Stimulated activated naive B cell treated with anti-CD40 and anti-IgM and Interleukin-4, amounts not matched to agents 10 μg/mL and 1 μg/mL and 100 μg/mL, for 72 hours (primary cell): ENCODE measurements at regions not wholly inside any gene's neighbourhood (a gene's known extent, or its start where the extent isn't known, plus 50 kb on each side); places are given as distances from the start of the nearest gene placed in this dataset.

Source experiments
- ATAC-seq, 2 donors: fragments of 150-1000 bp; cut with Tn5 transposase; replicated peaks; 2 replicates each; pipeline ENCODE4 v1.10.0; 2021; ENCODE audit warnings: moderate library complexity in 1 of 2
- DNase-seq: peaks from one replicate; pipeline ENCODE4 v3.0.0; 2021
- H3K27ac Mint-ChIP-seq: one replicate; pipeline ENCODE4 v1.8.0; 2022; ENCODE audit warnings: mild to moderate bottlenecking, mixed read lengths
- H3K27me3 Mint-ChIP-seq, 2 donors: one replicate each; pipeline ENCODE4 v1.8.0; 2022; ENCODE audit warnings: mixed read lengths in 2 of 2
- H3K36me3 Mint-ChIP-seq, 2 donors: one replicate each; pipeline ENCODE4 v1.8.0; 2022; ENCODE audit warnings: mixed read lengths in 2 of 2, mild to moderate bottlenecking in 1 of 2
- H3K4me1 Mint-ChIP-seq, 2 donors: one replicate each; pipeline ENCODE4 v1.8.0; 2022; ENCODE audit warnings: mixed read lengths in 2 of 2, mild to moderate bottlenecking in 1 of 2
- H3K4me3 Mint-ChIP-seq, 2 donors: one replicate each; pipeline ENCODE4 v1.8.0; 2022; ENCODE audit warnings: mild to moderate bottlenecking in 2 of 2, mixed read lengths in 2 of 2, moderate library complexity in 1 of 2
- H3K9me3 Mint-ChIP-seq, 2 donors: one replicate each; pipeline ENCODE4 v1.8.0; 2022; ENCODE audit warnings: mixed read lengths in 2 of 2, mild to moderate bottlenecking in 1 of 2

DNA sequence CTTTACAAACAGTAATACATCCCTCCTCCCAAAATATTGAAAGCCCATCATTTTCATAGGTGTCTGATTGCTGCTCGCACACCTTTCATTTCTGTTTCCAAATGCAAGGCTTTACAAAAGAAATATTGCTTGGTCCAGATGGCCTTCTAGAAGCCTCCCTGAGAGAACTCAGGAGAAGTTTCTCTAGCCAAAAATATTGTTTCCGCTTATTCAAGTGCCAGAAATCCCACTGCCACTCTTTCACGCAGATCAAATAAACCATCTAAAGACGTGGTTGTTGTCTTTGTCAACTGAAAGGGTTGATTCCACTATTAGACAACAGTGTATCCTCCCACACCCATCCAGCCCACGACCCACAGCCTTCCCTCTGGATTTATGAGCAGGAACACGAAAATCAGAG is 96.2 kb downstream of the ZIC5 start:
- Mint-ChIP-seq H3K36me3 (peaks cover 0 to 2% of the 10 kb centered on the region in 2 donors), H3K4me1 (peaks cover 3 to 7% of the 10 kb centered on the region in 2 donors), H3K27me3 (no peaks in the 10 kb centered on the region), H3K4me3 (no peak overlapping the region), H3K27ac (no peak overlapping the region), H3K9me3 (no peaks in the 10 kb centered on the region)
- ATAC-seq, result no peak
- DNase-seq, result no peak

DNA sequence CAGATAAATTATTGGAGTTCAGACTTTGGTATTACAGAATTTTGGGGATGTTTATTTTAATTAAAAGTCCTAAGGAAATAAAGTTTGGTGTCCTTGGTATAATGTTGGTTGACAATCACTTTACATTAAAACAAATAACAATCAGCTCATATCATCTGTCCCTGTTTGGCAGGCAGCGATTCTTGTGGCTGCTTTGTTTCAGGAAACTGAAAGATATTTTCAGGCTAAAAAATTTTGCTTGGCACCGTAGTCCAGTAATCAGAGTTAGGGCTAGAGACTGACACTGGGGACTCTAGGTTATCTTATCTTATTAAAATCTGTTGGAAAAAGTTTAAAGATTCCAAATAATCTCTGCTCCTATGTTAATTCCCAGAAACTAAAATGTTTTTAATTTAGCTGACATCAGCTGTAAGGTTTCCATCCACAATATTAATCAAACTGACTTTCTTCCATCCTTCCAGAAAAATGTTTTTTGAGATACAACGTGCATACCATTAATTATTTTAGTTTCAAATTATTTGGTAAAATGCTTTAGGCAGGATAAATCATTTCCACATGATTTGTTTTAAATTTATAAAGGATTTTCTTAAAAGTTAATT is 97.6 kb downstream of the ZIC5 start:
- Mint-ChIP-seq H3K4me3 (no peak overlapping the region), H3K9me3 (no peaks in the 10 kb centered on the region), H3K36me3 (peaks cover 0 to 3% of the 10 kb centered on the region in 2 donors), H3K4me1 (peaks cover 3 to 7% of the 10 kb centered on the region in 2 donors), H3K27ac (no peak overlapping the region), H3K27me3 (no peaks in the 10 kb centered on the region)
- no peak for ATAC-seq
- DNase-seq, result no peak

DNA sequence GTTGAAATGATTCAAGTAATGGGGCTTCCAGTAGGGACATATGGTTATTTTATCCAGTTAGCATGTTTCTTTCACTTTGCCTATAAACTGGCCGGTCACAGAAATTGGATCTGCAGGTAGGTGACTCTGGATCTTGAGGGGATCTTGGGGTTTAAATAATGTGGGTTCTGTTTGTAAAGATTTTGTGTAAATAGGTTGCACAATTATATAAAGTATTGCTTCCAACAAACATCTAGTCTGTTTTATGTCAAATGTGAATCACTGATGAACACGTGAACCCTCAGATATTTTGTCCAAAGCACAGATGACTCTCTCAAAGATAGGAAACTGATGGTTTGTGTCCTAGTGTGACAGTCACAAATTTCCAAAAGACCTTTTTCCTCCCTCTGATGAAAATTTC is 98.4 kb downstream of the ZIC5 start:
- peaks cover 0 to 4% of the 10 kb centered on the region in 2 donors for H3K36me3 Mint-ChIP-seq
- no peak overlapping the region for H3K4me3 Mint-ChIP-seq
- H3K4me1 Mint-ChIP-seq, result peaks cover 3 to 7% of the 10 kb centered on the region in 2 donors
- no peak overlapping the region for H3K27ac Mint-ChIP-seq
- H3K27me3 Mint-ChIP-seq, result no peaks in the 10 kb centered on the region
- no peaks in the 10 kb centered on the region for H3K9me3 Mint-ChIP-seq
- DNase-seq, result no peak
- ATAC-seq, result no peak

DNA sequence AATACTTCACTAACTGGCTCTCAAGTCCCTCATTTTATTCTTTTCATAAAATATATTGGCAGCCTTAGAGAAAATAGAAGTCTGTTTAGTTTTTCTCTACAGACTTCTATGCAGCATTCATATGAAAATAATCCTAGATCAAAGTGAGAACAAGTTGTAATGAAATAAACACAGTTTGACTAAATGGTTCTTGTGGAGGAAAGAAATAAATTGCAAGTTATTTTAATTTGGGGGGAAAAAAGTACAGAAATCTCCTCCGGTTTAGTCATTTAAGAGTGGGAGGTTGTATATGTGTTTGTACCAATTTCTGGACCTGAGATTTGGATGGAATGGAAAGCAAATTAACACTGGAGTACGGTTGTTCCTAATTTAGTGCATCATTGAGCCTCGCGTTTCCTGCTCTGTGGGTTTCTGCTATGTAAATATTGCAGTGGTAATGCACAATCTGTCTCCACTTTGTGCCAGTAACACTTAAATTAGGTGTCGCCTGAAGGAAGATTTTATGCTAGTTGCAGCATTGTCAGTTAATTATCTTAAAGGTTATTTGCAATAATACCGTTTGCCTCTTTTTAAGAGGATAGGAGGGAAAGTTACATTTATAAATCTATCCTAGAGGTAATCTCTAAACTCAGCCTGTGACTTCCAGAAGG is 100.2 kb downstream of the ZIC5 start:
- no peak for ATAC-seq
- peaks cover 3 to 7% of the 10 kb centered on the region in 2 donors for H3K4me1 Mint-ChIP-seq

GRCh38 chr13:99870541-99870940 is 101.0 kb downstream of the ZIC5 start:
- Mint-ChIP-seq H3K4me3 (no peak overlapping the region), H3K36me3 (peaks cover 6 to 13% of the 10 kb centered on the region in 2 donors), H3K27ac (no peak overlapping the region), H3K9me3 (no peaks in the 10 kb centered on the region), H3K27me3 (no peaks in the 10 kb centered on the region), H3K4me1 (peaks cover 3 to 7% of the 10 kb centered on the region in 2 donors)
- ATAC-seq (no peak), DNase-seq (no peak)

More for the DNA sequence above, 100.2 kb downstream of the ZIC5 start:
- Mint-ChIP-seq H3K27ac (no peak overlapping the region), H3K36me3 (peaks cover 6 to 12% of the 10 kb centered on the region in 2 donors), H3K9me3 (no peaks in the 10 kb centered on the region), H3K4me3 (no peak overlapping the region), H3K27me3 (no peaks in the 10 kb centered on the region)
- no peak for DNase-seq

GRCh38 chr13:99869830-99870229 is 101.7 kb downstream of the ZIC5 start:
- H3K27ac Mint-ChIP-seq, result no peak overlapping the region
- DNase-seq, result no peak
- ATAC-seq, result no peak
- no peaks in the 10 kb centered on the region for H3K27me3 Mint-ChIP-seq
- peaks cover 6 to 13% of the 10 kb centered on the region in 2 donors for H3K36me3 Mint-ChIP-seq
- no peaks in the 10 kb centered on the region for H3K9me3 Mint-ChIP-seq
- peaks cover 3 to 7% of the 10 kb centered on the region in 2 donors for H3K4me1 Mint-ChIP-seq
- H3K4me3 Mint-ChIP-seq, result no peak overlapping the region

DNA sequence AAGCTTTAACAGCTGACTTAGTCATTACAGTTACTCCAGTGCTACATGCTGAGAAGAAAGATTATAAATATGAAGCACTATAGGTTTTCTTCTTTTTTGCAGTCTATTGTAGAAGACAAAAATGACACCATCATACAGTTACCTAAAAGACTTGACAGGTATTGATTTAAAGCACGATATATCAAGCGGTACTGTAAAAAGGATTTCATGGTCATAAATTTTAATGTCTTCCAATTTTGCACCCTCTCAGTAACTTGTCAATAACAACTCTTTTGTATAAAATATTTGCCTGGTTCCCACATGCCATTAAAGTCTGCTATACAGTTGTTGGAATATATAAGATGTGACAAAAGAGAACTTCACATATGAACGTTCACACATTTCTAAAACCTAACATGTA is 102.8 kb downstream of the ZIC5 start:
- no peak overlapping the region for H3K4me3 Mint-ChIP-seq
- H3K9me3 Mint-ChIP-seq, result no peaks in the 10 kb centered on the region
- peaks cover 11 to 13% of the 10 kb centered on the region in 2 donors for H3K36me3 Mint-ChIP-seq
- H3K4me1 Mint-ChIP-seq, result peaks cover 3 to 7% of the 10 kb centered on the region in 2 donors
- no peak for ATAC-seq
- H3K27me3 Mint-ChIP-seq, result no peaks in the 10 kb centered on the region
- no peak overlapping the region for H3K27ac Mint-ChIP-seq
- no peak for DNase-seq

DNA sequence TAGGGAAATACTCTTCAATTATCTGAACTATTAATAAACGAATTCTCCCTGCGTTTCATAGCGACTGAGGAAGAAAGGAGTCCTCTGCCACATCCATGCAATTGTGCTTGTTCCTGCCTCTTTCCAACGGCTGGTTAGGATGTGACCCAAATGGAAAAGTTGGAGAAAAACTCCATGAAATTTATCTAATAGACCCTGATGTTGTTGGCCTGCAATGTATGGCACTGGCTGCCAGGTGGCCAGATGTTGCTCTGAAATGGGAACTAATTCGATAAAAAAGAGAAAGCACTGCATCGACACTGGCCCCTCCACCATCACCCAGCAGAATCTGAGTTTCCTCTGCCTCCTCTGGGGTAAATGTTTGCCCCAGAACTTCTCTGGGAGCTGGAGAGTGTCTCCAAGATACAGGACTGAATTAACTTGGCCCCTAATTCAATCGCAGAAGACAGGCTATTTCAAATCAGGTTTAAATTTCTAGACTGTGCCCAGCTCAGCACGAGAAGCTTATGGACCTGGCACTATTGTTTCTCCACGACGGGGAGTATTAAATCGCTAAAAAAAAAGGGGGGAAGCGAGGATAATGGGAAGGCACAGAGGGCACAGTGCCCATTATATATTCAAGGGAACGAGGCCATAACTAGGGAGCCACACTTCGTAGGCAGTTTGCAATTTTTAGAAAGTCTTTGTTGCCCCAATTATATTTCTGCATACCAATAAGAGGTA is 103.9 kb downstream of the ZIC5 start:
- Mint-ChIP-seq H3K27me3 (no peaks in the 10 kb centered on the region), H3K4me1 (peaks cover 3 to 7% of the 10 kb centered on the region in 2 donors), H3K36me3 (peaks cover 13 to 17% of the 10 kb centered on the region in 2 donors), H3K9me3 (no peaks in the 10 kb centered on the region), H3K4me3 (no peak overlapping the region), H3K27ac (no peak overlapping the region)
- ATAC-seq (no peak), DNase-seq (no peak)

DNA sequence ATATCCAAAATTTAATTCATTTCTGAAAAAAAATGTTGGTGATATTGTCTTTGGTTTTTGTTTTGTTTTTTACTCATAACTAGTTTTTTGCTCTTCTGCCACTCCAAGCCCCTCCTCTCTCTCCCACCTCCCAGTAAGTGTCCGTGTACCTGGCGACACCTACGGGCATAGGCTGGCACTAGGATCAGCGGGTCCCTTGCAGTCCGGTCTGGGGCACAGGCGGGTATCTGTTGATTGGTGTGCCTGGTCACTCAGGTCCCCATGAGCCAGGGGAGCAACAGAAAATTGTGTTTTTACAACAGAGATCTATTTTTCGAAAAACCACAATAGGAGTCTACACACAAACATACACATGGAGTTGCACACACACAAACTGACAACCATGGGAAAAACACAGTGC is 104.8 kb downstream of the ZIC5 start:
- H3K36me3 Mint-ChIP-seq, result peaks cover 13 to 17% of the 10 kb centered on the region in 2 donors
- DNase-seq, result no peak
- H3K4me1 Mint-ChIP-seq, result peaks cover 3 to 7% of the 10 kb centered on the region in 2 donors
- no peak overlapping the region for H3K4me3 Mint-ChIP-seq
- no peaks in the 10 kb centered on the region for H3K27me3 Mint-ChIP-seq
- no peak overlapping the region for H3K27ac Mint-ChIP-seq
- ATAC-seq, result no peak
- H3K9me3 Mint-ChIP-seq, result no peaks in the 10 kb centered on the region

DNA sequence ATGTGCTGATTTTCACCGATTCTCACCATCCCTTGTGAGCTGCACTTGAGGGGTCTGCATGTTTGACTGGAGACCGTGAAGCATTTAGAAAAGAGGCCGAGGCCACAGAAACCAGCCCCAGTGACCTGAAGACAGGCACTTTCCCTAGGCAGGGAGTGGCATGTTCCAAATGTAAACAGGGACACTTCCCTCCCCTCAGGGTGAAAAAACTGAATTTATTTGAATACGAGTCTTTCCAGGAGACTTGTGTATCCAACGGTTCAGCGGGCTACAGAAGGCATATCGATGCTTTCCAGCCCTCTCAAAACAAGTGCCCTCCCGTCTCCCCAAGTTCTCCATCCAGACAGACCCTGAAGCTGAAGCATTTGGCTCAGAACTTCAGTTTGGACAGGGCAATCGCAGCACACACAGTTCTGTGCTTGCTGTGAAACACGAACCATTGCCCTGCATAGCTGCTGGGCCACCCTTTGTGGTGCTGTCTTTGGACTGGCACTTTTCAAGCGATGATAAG is 106.1 kb downstream of the ZIC5 start:
- Mint-ChIP-seq H3K4me3 (no peak overlapping the region), H3K27me3 (no peaks in the 10 kb centered on the region)
- ATAC-seq, result no peak

GRCh38 chr13:99864627-99864990 is 107.0 kb downstream of the ZIC5 start:
- Mint-ChIP-seq H3K36me3 (peaks cover 14 to 20% of the 10 kb centered on the region in 2 donors), H3K4me3 (no peak overlapping the region), H3K4me1 (peaks cover 2 to 4% of the 10 kb centered on the region in 2 donors), H3K9me3 (no peaks in the 10 kb centered on the region), H3K27ac (no peak overlapping the region), H3K27me3 (no peaks in the 10 kb centered on the region)
- DNase-seq (no peak), ATAC-seq (no peak)

More for the DNA sequence above, 106.1 kb downstream of the ZIC5 start:
- Mint-ChIP-seq H3K36me3 (peaks cover 13 to 17% of the 10 kb centered on the region in 2 donors), H3K9me3 (no peaks in the 10 kb centered on the region), H3K4me1 (no peaks in the 10 kb centered on the region), H3K27ac (no peak overlapping the region)
- DNase-seq, result no peak

GRCh38 chr13:99863789-99864626 is 107.6 kb downstream of the ZIC5 start:
- Mint-ChIP-seq H3K27ac (no peak overlapping the region), H3K9me3 (no peaks in the 10 kb centered on the region), H3K36me3 (peaks cover 18 to 26% of the 10 kb centered on the region in 2 donors), H3K27me3 (no peaks in the 10 kb centered on the region), H3K4me3 (no peak overlapping the region), H3K4me1 (peaks cover 4 to 9% of the 10 kb centered on the region in 2 donors)
- no peak for ATAC-seq
- DNase-seq, result no peak

DNA sequence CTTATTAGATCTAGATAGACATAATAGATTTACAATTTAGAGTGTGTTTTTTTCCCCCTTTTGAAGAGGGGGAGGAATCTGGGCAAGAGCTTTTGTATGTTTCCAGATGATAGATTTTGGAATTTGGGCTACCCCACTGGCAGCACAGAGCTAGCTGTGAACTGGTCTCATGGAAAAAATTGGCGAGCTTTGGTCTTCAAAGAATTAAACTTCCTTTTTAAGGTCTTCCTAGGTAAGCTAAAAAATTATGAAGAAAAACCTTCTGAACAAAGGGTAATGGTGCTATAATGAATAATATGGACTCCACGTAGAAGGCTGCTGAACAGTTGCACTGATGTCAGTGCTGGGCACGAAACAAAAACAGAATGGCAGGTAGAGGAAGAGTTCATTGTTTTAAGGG is 109.3 kb downstream of the ZIC5 start:
- no peak overlapping the region for H3K4me3 Mint-ChIP-seq
- no peaks in the 10 kb centered on the region for H3K27me3 Mint-ChIP-seq
- DNase-seq (no peak), ATAC-seq (no peak)
- no peaks in the 10 kb centered on the region for H3K9me3 Mint-ChIP-seq
- no peak overlapping the region for H3K27ac Mint-ChIP-seq
- H3K4me1 Mint-ChIP-seq, result peaks cover 4 to 9% of the 10 kb centered on the region in 2 donors
- peaks cover 16 to 26% of the 10 kb centered on the region in 2 donors for H3K36me3 Mint-ChIP-seq

GRCh38 chr13:99861771-99862170 is 109.8 kb downstream of the ZIC5 start:
- Mint-ChIP-seq H3K4me1 (peaks cover 4 to 9% of the 10 kb centered on the region in 2 donors), H3K27me3 (no peaks in the 10 kb centered on the region), H3K27ac (no peak overlapping the region), H3K9me3 (no peaks in the 10 kb centered on the region), H3K36me3 (peaks cover 13 to 21% of the 10 kb centered on the region in 2 donors), H3K4me3 (no peak overlapping the region)
- no peak for DNase-seq
- ATAC-seq, result no peak
